ENCODE measurements at regions not wholly inside any gene's neighbourhood (a gene's known extent, or its start where the extent isn't known, plus 50 kb on each side); places are given as distances from the start of the nearest gene placed in this dataset.

DNA sequence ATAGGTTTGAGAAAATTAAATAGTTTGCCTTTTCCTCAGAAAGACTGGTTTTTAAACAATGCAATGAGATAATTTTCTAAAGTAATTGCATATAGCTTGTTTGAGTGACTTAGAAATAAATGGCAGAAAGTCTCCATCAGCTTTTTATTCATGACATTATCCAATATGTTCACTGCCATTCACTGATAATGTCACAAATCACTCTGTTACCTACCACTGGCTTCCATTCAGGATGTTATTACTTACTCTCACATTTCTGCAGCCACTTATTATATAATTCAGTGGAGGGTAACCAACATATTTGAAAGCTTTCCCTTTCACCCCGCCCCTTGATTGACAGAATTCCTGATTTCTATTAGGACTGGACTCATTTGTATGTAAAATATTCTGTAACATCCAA, 1583.5 kb downstream of the PCDH18 start:
- TF ChIP-seq, protein P1, sequence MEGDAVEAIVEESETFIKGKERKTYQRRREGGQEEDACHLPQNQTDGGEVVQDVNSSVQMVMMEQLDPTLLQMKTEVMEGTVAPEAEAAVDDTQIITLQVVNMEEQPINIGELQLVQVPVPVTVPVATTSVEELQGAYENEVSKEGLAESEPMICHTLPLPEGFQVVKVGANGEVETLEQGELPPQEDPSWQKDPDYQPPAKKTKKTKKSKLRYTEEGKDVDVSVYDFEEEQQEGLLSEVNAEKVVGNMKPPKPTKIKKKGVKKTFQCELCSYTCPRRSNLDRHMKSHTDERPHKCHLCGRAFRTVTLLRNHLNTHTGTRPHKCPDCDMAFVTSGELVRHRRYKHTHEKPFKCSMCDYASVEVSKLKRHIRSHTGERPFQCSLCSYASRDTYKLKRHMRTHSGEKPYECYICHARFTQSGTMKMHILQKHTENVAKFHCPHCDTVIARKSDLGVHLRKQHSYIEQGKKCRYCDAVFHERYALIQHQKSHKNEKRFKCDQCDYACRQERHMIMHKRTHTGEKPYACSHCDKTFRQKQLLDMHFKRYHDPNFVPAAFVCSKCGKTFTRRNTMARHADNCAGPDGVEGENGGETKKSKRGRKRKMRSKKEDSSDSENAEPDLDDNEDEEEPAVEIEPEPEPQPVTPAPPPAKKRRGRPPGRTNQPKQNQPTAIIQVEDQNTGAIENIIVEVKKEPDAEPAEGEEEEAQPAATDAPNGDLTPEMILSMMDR (IDR thresholded peaks at IDR 0.05): no peak
- no peaks in the 10 kb centered on the region for H3K36me3 ChIP-seq (ENCODE audit: control insufficient read depth, insufficient read depth, low read length)
- no peaks in the 10 kb centered on the region for H3K79me2 ChIP-seq
- H3K4me3 ChIP-seq (ENCODE audit: low read depth, low read length): no peak overlapping the region
- no peak overlapping the region for H3K27ac ChIP-seq
- H3K9ac ChIP-seq: no peak overlapping the region
- H3K4me1 ChIP-seq: no peaks in the 10 kb centered on the region
- no peaks in the 10 kb centered on the region for H3K9me3 ChIP-seq (ENCODE audit: control insufficient read depth, low read length)
- no peak overlapping the region for H2AFZ ChIP-seq
- no peaks in the 10 kb centered on the region for H3K27me3 ChIP-seq (ENCODE audit: control insufficient read depth, insufficient read depth, low read length)
- H3K4me2 ChIP-seq (ENCODE audit: low read length): no peak overlapping the region

DNA sequence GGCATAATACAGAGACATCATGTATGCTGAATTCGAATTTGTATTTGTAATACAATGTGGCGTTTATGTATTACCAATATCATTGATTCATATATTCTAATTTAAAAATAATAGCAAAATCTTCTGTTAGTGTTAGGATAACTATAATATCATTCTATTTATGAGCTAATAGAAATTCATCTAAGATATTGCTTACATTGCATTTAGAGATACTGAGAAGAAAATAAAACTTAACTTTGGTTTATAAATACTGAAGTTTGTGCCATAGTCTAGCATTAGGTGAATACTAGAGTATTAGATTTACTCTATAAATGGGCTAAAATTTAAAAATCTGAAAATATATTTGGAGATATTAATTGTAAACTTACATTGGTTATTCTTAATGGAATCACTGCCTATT, 1590.6 kb downstream of the PCDH18 start:
- H3K79me2 ChIP-seq: no peaks in the 10 kb centered on the region
- H3K9me3 ChIP-seq (ENCODE audit: control insufficient read depth, low read length): no peaks in the 10 kb centered on the region
- H3K27me3 ChIP-seq (ENCODE audit: control insufficient read depth, insufficient read depth, low read length): no peaks in the 10 kb centered on the region
- H3K4me3 ChIP-seq (ENCODE audit: low read depth, low read length): no peak overlapping the region
- no peaks in the 10 kb centered on the region for H3K36me3 ChIP-seq (ENCODE audit: control insufficient read depth, insufficient read depth, low read length)
- no peak overlapping the region for H3K9ac ChIP-seq
- no peak overlapping the region for H3K4me2 ChIP-seq (ENCODE audit: low read length)
- H3K4me1 ChIP-seq: no peaks in the 10 kb centered on the region
- TF ChIP-seq, protein P1 (IDR thresholded peaks at IDR 0.05): no peak
- no peak overlapping the region for H3K27ac ChIP-seq
- H2AFZ ChIP-seq: no peak overlapping the region

DNA sequence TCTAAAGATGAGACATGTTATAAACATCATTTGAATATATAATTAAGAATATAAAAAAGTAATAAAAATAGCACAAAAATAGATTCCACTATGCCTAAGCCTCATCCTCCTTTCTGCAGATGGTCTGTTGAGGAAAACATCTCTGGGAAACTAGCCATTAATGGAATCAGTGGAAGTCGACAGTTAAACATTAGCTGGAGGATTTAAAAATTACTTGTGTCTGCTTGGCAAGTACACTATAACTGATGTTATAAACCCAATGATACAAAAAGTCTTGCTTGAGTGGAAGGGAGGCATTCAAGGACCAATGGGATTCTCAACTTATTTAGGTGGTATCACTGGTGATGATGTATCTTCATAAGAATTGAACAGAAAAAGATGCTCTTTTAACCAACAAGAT, 1598.3 kb downstream of the PCDH18 start:
- Histone ChIP-seq H3K27me3 (ENCODE audit: control insufficient read depth, insufficient read depth, low read length) (no peaks in the 10 kb centered on the region), H3K4me2 (ENCODE audit: low read length) (no peak overlapping the region), H3K4me1 (no peaks in the 10 kb centered on the region), H3K36me3 (ENCODE audit: control insufficient read depth, insufficient read depth, low read length) (no peaks in the 10 kb centered on the region), H2AFZ (no peak overlapping the region), H3K27ac (no peak overlapping the region), H3K9me3 (ENCODE audit: control insufficient read depth, low read length) (no peaks in the 10 kb centered on the region), H3K4me3 (ENCODE audit: low read depth, low read length) (no peak overlapping the region), H3K79me2 (no peaks in the 10 kb centered on the region), H3K9ac (no peak overlapping the region)
- TF ChIP-seq, protein P1 (IDR thresholded peaks at IDR 0.05): no peak

DNA sequence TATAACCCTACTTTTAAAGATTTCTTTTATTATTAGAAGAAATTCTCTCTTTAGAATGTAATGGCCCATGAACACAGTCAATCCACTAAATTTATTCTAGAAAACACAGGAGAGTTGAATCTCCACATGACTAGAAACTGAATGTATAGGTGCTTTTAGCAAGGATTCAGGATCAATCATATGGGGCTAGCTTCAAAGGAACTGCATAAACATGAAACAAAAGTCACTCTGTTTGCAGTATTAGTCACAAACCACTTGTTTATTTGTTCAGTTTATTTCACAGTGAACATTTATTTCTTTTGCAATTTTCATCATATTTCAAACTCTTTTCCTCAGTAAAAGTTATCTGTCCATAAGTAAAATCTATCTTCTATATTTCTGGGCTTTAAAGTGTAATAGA, 1604.6 kb downstream of the PCDH18 start:
- no peaks in the 10 kb centered on the region for H3K27me3 ChIP-seq (ENCODE audit: control insufficient read depth, insufficient read depth, low read length)
- no peak overlapping the region for H3K27ac ChIP-seq
- TF ChIP-seq, protein P1 (IDR thresholded peaks at IDR 0.05): no peak
- H3K9me3 ChIP-seq (ENCODE audit: control insufficient read depth, low read length): no peaks in the 10 kb centered on the region
- no peak overlapping the region for H3K4me2 ChIP-seq (ENCODE audit: low read length)
- H3K36me3 ChIP-seq (ENCODE audit: control insufficient read depth, insufficient read depth, low read length): no peaks in the 10 kb centered on the region
- no peak overlapping the region for H3K4me3 ChIP-seq (ENCODE audit: low read depth, low read length)
- no peaks in the 10 kb centered on the region for H3K4me1 ChIP-seq
- H2AFZ ChIP-seq: no peak overlapping the region
- no peaks in the 10 kb centered on the region for H3K79me2 ChIP-seq
- H3K9ac ChIP-seq: no peak overlapping the region

DNA sequence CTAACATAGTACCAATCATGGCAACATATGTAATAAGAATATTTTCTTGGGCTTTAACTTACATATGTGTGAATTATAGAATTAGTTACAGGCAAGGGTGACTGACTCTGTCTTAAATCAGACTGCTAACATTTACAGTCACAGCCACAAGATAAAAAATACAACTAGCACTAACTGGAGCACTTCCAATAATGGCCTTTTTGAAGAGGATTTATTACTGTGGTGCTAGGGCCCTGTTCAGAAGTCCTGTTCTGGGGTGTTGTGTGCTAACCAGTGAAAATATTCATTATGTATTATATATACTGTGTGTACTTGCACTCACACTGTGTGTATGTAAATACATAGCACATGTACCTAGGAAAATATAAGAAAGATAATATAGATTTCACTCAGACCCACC, 1611.2 kb downstream of the PCDH18 start:
- no peak overlapping the region for H3K4me2 ChIP-seq (ENCODE audit: low read length)
- TF ChIP-seq, protein P1 (IDR thresholded peaks at IDR 0.05): no peak

More for the DNA sequence above, 1611.2 kb downstream of the PCDH18 start:
- no peaks in the 10 kb centered on the region for H3K4me1 ChIP-seq
- H3K36me3 ChIP-seq (ENCODE audit: control insufficient read depth, insufficient read depth, low read length): no peaks in the 10 kb centered on the region
- H3K9me3 ChIP-seq (ENCODE audit: control insufficient read depth, low read length): no peaks in the 10 kb centered on the region
- H2AFZ ChIP-seq: no peak overlapping the region
- H3K27me3 ChIP-seq (ENCODE audit: control insufficient read depth, insufficient read depth, low read length): no peaks in the 10 kb centered on the region
- no peaks in the 10 kb centered on the region for H3K79me2 ChIP-seq
- no peak overlapping the region for H3K27ac ChIP-seq
- H3K4me3 ChIP-seq (ENCODE audit: low read depth, low read length): no peak overlapping the region
- H3K9ac ChIP-seq: no peak overlapping the region

All from parathyroid adenoma (tissue), 2 donors.